ENCODE measurements at regions not wholly inside any gene's neighbourhood (a gene's known extent, or its start where the extent isn't known, plus 50 kb on each side); places are given as distances from the start of the nearest gene placed in this dataset.

- TF ChIP-seq, protein P1, sequence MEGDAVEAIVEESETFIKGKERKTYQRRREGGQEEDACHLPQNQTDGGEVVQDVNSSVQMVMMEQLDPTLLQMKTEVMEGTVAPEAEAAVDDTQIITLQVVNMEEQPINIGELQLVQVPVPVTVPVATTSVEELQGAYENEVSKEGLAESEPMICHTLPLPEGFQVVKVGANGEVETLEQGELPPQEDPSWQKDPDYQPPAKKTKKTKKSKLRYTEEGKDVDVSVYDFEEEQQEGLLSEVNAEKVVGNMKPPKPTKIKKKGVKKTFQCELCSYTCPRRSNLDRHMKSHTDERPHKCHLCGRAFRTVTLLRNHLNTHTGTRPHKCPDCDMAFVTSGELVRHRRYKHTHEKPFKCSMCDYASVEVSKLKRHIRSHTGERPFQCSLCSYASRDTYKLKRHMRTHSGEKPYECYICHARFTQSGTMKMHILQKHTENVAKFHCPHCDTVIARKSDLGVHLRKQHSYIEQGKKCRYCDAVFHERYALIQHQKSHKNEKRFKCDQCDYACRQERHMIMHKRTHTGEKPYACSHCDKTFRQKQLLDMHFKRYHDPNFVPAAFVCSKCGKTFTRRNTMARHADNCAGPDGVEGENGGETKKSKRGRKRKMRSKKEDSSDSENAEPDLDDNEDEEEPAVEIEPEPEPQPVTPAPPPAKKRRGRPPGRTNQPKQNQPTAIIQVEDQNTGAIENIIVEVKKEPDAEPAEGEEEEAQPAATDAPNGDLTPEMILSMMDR (IDR thresholded peaks at IDR 0.05): no peak
- TF ChIP-seq SIN3A (IDR thresholded peaks at IDR 0.05; ENCODE audit: borderline replicate concordance, insufficient read depth, low read depth, low read length) (no peak), POLR2AphosphoS5 (IDR thresholded peaks at IDR 0.05; ENCODE audit: low read depth, low read length) (no peak), TCF7L2 (IDR thresholded peaks at IDR 0.05; ENCODE audit: low read depth, low read length) (no peak)
- TF ChIP-seq, protein P2, sequence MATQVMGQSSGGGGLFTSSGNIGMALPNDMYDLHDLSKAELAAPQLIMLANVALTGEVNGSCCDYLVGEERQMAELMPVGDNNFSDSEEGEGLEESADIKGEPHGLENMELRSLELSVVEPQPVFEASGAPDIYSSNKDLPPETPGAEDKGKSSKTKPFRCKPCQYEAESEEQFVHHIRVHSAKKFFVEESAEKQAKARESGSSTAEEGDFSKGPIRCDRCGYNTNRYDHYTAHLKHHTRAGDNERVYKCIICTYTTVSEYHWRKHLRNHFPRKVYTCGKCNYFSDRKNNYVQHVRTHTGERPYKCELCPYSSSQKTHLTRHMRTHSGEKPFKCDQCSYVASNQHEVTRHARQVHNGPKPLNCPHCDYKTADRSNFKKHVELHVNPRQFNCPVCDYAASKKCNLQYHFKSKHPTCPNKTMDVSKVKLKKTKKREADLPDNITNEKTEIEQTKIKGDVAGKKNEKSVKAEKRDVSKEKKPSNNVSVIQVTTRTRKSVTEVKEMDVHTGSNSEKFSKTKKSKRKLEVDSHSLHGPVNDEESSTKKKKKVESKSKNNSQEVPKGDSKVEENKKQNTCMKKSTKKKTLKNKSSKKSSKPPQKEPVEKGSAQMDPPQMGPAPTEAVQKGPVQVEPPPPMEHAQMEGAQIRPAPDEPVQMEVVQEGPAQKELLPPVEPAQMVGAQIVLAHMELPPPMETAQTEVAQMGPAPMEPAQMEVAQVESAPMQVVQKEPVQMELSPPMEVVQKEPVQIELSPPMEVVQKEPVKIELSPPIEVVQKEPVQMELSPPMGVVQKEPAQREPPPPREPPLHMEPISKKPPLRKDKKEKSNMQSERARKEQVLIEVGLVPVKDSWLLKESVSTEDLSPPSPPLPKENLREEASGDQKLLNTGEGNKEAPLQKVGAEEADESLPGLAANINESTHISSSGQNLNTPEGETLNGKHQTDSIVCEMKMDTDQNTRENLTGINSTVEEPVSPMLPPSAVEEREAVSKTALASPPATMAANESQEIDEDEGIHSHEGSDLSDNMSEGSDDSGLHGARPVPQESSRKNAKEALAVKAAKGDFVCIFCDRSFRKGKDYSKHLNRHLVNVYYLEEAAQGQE (IDR thresholded peaks at IDR 0.05; ENCODE audit: insufficient read depth in 1 of 2, low read depth in 2 of 2, low read length in 1 of 2): no peak
These were observed 158.6 kb downstream of the ZNF664 start for GRCh38 chr12:124131659-124132058.

All from Panc1 (cell line).